Endothelial cell of umbilical vein (primary cell): ENCODE measurements at regions not wholly inside any gene's neighbourhood (a gene's known extent, or its start where the extent isn't known, plus 50 kb on each side); places are given as distances from the start of the nearest gene placed in this dataset.

Experiments used
- BruUV-seq: library from RNA; stranded (reverse); fragments of 400-500 nt; replicated peaks from 2 replicates; lab custom pipeline; 2021; lab: Mats Ljungman, UMichigan
- CTCF ChIA-PET: fragments of 300-600, 350-600 bp; sonication (Branson Sonifier 250); formaldehyde crosslinking; loops from one replicate; lab custom pipeline; 2021; ENCODE audit warnings: antibody characterized with exemption, inconsistent platforms; lab: Charles Lee
- POLR2A ChIA-PET: fragments of 300-600, 350-600 bp; sonication (Branson Sonifier 250); formaldehyde crosslinking; loops from one replicate; lab custom pipeline; 2021; ENCODE audit warnings: antibody characterized with exemption, inconsistent platforms; lab: Charles Lee
- DNase-seq: peaks from one replicate; pipeline ENCODE4 v3.0.0-alpha.2; 2011; ENCODE audit warnings: low read depth, low spot score
- FAIRE-seq: peaks from 2 replicates; lab custom pipeline; 2011; peaks lifted over from hg19 to GRCh38; lab: Jason Lieb, UNC
- H2AFZ ChIP-seq: 2 replicates; pipeline ENCODE4 v1.6.0; 2012; ENCODE audit warnings: low read depth, low read length, control low read depth, inconsistent platforms
- H3K27ac ChIP-seq: 2 replicates; pipeline ENCODE4 v1.5.1; 2011; ENCODE audit warnings: low read depth, mild to moderate bottlenecking, control low read depth, low read length, moderate library complexity; ENCODE audit not compliant: insufficient read depth
- H3K27me3 ChIP-seq, 2 experiments: 2 replicates each; pipeline versions ENCODE4 v1.6.0 to v1.6.1; 2011; ENCODE audit warnings: low read length in 2 of 2, mixed read lengths in 1 of 2; ENCODE audit not compliant: control insufficient read depth in 2 of 2, insufficient read depth in 2 of 2
- H3K36me3 ChIP-seq, 2 experiments: 2 replicates in 1 of 2; 3 replicates in 1 of 2; pipeline ENCODE4 v1.5.1; 2011; ENCODE audit warnings: low read length in 2 of 2, mild to moderate bottlenecking in 1 of 2, moderate library complexity in 1 of 2; ENCODE audit not compliant: control insufficient read depth in 2 of 2, insufficient read depth in 2 of 2; ENCODE audit errors: extremely low read depth in 1 of 2
- H3K4me1 ChIP-seq: 3 replicates; pipeline ENCODE4 v1.5.1; 2011; ENCODE audit warnings: mild to moderate bottlenecking, low read length; ENCODE audit not compliant: control insufficient read depth, insufficient read depth; ENCODE audit errors: extremely low read depth
- H3K4me2 ChIP-seq: 2 replicates; pipeline ENCODE4 v1.6.1; 2011; ENCODE audit warnings: low read length, control low read depth, mixed read lengths; ENCODE audit not compliant: insufficient read depth
- H3K4me3 ChIP-seq, 3 experiments: fragments of 200-600 bp in 1 of 3; sonication (generic), shearing (Covaris generic) in 1 of 3; replicated peaks in 1 of 3; 2 replicates each; pipeline ENCODE4 v1.5.1; 2011 to 2016; ENCODE audit warnings: control low read depth in 3 of 3, low read length in 3 of 3, mild to moderate bottlenecking in 2 of 3, inconsistent platforms in 1 of 3, low read depth in 1 of 3, moderate library complexity in 1 of 3; ENCODE audit not compliant: insufficient read depth in 1 of 3
- H3K79me2 ChIP-seq: 2 replicates; pipeline ENCODE4 v1.6.0; 2012; ENCODE audit warnings: low read length, inconsistent platforms; ENCODE audit not compliant: control insufficient read depth, insufficient read depth
- H3K9ac ChIP-seq: replicated peaks from 2 replicates; pipeline ENCODE3; 2011; ENCODE audit warnings: low read length, control low read depth; ENCODE audit not compliant: insufficient read depth; ENCODE audit errors: extremely low read depth
- H3K9me1 ChIP-seq: replicated peaks from 3 replicates; pipeline ENCODE4 v1.6.0; 2011; ENCODE audit warnings: mild to moderate bottlenecking, low read length; ENCODE audit not compliant: control insufficient read depth, insufficient read depth; ENCODE audit errors: extremely low read depth
- H3K9me3 ChIP-seq: replicated peaks from 2 replicates; pipeline ENCODE4 v1.5.1; 2012; ENCODE audit warnings: low read length, inconsistent platforms; ENCODE audit not compliant: control insufficient read depth, insufficient read depth
- H4K20me1 ChIP-seq: replicated peaks from 2 replicates; pipeline ENCODE3; 2011; ENCODE audit warnings: mild to moderate bottlenecking, low read length; ENCODE audit not compliant: control insufficient read depth, insufficient read depth; ENCODE audit errors: extremely low read depth
- CTCF ChIP-seq, 2 donors: IDR thresholded peaks; 1 replicate in 1 of 2; 2 replicates in 1 of 2; pipeline ENCODE4 v1.5.1; 2011; ENCODE audit warnings: low read length in 2 of 2, mild to moderate bottlenecking in 2 of 2, moderate library complexity in 2 of 2, control low read depth in 1 of 2, inconsistent platforms in 1 of 2, low read depth in 1 of 2; ENCODE audit not compliant: insufficient read depth in 1 of 2; ENCODE audit errors: extremely low read depth in 1 of 2
- EZH2 ChIP-seq: IDR thresholded peaks from 2 replicates; pipeline ENCODE4 v1.6.1; 2012; ENCODE audit warnings: borderline replicate concordance, low read depth, mild to moderate bottlenecking, moderate library complexity, low read length, inconsistent platforms; ENCODE audit not compliant: severe bottlenecking
- FOS ChIP-seq: IDR thresholded peaks from 2 replicates; pipeline ENCODE4 v1.6.1; 2011; ENCODE audit warnings: mild to moderate bottlenecking, low read length, moderate library complexity, borderline replicate concordance; ENCODE audit not compliant: insufficient read depth
- GATA2 ChIP-seq: IDR thresholded peaks from 2 replicates; pipeline ENCODE4 v1.7.0; 2011; ENCODE audit warnings: low read depth, mild to moderate bottlenecking, moderate library complexity, mixed read lengths, low read length; ENCODE audit not compliant: insufficient read length, insufficient read depth
- JUN ChIP-seq: IDR thresholded peaks from 2 replicates; pipeline ENCODE4 v1.6.1; 2011; ENCODE audit warnings: borderline replicate concordance, low read depth; ENCODE audit not compliant: insufficient read length, insufficient read depth
- MAX ChIP-seq: IDR thresholded peaks from 2 replicates; pipeline ENCODE4 v1.6.1; 2011; ENCODE audit not compliant: insufficient read depth, insufficient read length
- MYC ChIP-seq: IDR thresholded peaks from one replicate; pipeline ENCODE4 v1.6.1; 2011; ENCODE audit warnings: mild to moderate bottlenecking, low read depth, low read length
- POLR2A ChIP-seq: IDR thresholded peaks from 2 replicates; pipeline ENCODE4 v1.6.1; 2012; ENCODE audit warnings: low read depth, mild to moderate bottlenecking, control low read depth, low read length
- POLR2AphosphoS5 ChIP-seq: IDR thresholded peaks from 2 replicates; pipeline ENCODE4 v1.6.1; 2012; ENCODE audit warnings: low read depth, mild to moderate bottlenecking, control low read depth, low read length, moderate library complexity; ENCODE audit not compliant: insufficient read depth
- dilution Hi-C: fragments of 300-500 bp; cut with MboI; formaldehyde crosslinking; loops from one replicate; pipeline ENCODE4 v1.15.0; 2019; ENCODE audit warnings: low sequenced_read_pairs; ENCODE audit not compliant: extremely low pct_ligation_motif_present
- intact Hi-C: fragments of 100-400 bp; cut with micrococcal nuclease; formaldehyde crosslinking; loops from one replicate; pipeline ENCODE4 v1.10.0; 2022

- Histone ChIP-seq H3K4me1 (no peaks in the 10 kb centered on the region), H4K20me1 (no peaks in the 10 kb centered on the region), H3K9ac (no peak overlapping the region), H3K36me3 (no peaks in the 10 kb centered on the region), H3K9me3 (no peaks in the 10 kb centered on the region), H3K9me1 (no peaks in the 10 kb centered on the region), H3K4me2 (no peak overlapping the region), H3K27me3 (no peaks in the 10 kb centered on the region), H2AFZ (no peak overlapping the region), H3K27ac (no peak overlapping the region), H3K4me3 (no peak overlapping the region), H3K79me2 (no peaks in the 10 kb centered on the region)
- dilution Hi-C loops (no loop called here), intact Hi-C loops (no loop called here)
- BruUV-seq, result no TSS peak
- ChIA-PET CTCF (no interaction called here), POLR2A (no interaction called here)
- DNase-seq (no peak), FAIRE-seq (no peak)
- TF ChIP-seq MYC, result no peak
- no peak for TF ChIP-seq POLR2A
- no peak for TF ChIP-seq MAX
- no peak for TF ChIP-seq GATA2
Observed at GRCh38 chr10:56867236-56867635, 506.2 kb upstream of the ZWINT start.

GRCh38 chr10:56856569-56856968, 495.5 kb upstream of the ZWINT start:
- TF ChIP-seq MYC (no peak), POLR2A (no peak), JUN (no peak), GATA2 (no peak), EZH2 (no peak), CTCF (IDR thresholded peaks at IDR 0.05; ENCODE audit: extremely low read depth in 1 of 2, insufficient read depth in 1 of 2, low read depth in 1 of 2, low read length in 2 of 2) (no peak), POLR2AphosphoS5 (no peak), FOS (no peak), MAX (no peak)
- CTCF ChIA-PET, result no interaction called here
- Histone ChIP-seq H3K4me2 (no peak overlapping the region), H3K27ac (no peak overlapping the region), H3K9me1 (no peaks in the 10 kb centered on the region), H3K9ac (no peak overlapping the region), H4K20me1 (no peaks in the 10 kb centered on the region), H3K27me3 (no peaks in the 10 kb centered on the region), H2AFZ (no peak overlapping the region), H3K36me3 (no peaks in the 10 kb centered on the region), H3K9me3 (no peaks in the 10 kb centered on the region), H3K4me3 (no peak overlapping the region), H3K4me1 (no peaks in the 10 kb centered on the region), H3K79me2 (no peaks in the 10 kb centered on the region)
- FAIRE-seq (no peak), DNase-seq (no peak)
- intact Hi-C loops, result no loop called here
- POLR2A ChIA-PET, result no interaction called here
- BruUV-seq, result no TSS peak
- dilution Hi-C loops, result no loop called here
